B cell (primary cell): ENCODE measurements at regions not wholly inside any gene's neighbourhood (a gene's known extent, or its start where the extent isn't known, plus 50 kb on each side); places are given as distances from the start of the nearest gene placed in this dataset.

Experiments used
- ATAC-seq: fragments of 200-7000 bp; cut with Tn5 transposase; one replicate; pipeline ENCODE4 v1.10.0; 2021; ENCODE audit warnings: low read depth, mild to moderate bottlenecking, moderate number of reproducible peaks, moderate library complexity
- CTCF ChIA-PET: fragments of 350-600 bp; sonication (Branson Sonifier 250); formaldehyde crosslinking; loops from one replicate; lab custom pipeline; 2021; ENCODE audit warnings: antibody characterized with exemption, inconsistent platforms; lab: Charles Lee
- POLR2A ChIA-PET: fragments of 350-600 bp; sonication (Branson Sonifier 250); formaldehyde crosslinking; loops from one replicate; lab custom pipeline; 2021; ENCODE audit warnings: antibody characterized with exemption; lab: Charles Lee
- DNase-seq: peaks from one replicate; pipeline ENCODE4 v3.0.0; 2013
- H2AFZ ChIP-seq: 2 replicates; pipeline ENCODE4 v1.6.1; 2012; ENCODE audit warnings: mild to moderate bottlenecking, low read depth, low read length; ENCODE audit not compliant: insufficient read depth, poor library complexity, severe bottlenecking
- H3K27ac ChIP-seq, 2 donors: 1 replicate in 1 of 2; 2 replicates in 1 of 2; pipeline ENCODE4 v1.5.1; 2012 to 2013; ENCODE audit warnings: low read length in 2 of 2, mild to moderate bottlenecking in 2 of 2, moderate library complexity in 1 of 2
- H3K27me3 ChIP-seq, 4 experiments: fragments of 200-600 bp in 1 of 4; sonication (generic) in 1 of 4; replicated peaks in 1 of 4; 1 replicate in 2 of 4; 2 replicates in 2 of 4; pipeline versions ENCODE4 v1.6.1 to v1.7.0; 2013 to 2016; ENCODE audit warnings: low read length in 3 of 4, mild to moderate bottlenecking in 2 of 4, mixed read lengths in 1 of 4, moderate library complexity in 1 of 4; ENCODE audit not compliant: insufficient read depth in 4 of 4, control insufficient read depth in 3 of 4; ENCODE audit errors: control extremely low read depth in 1 of 4
- H3K36me3 ChIP-seq, 2 experiments: replicated peaks in 1 of 2; 1 replicate in 1 of 2; 2 replicates in 1 of 2; pipeline versions ENCODE4 v1.6.1 to v1.7.1; 2013; ENCODE audit warnings: low read length in 1 of 2; ENCODE audit not compliant: insufficient read depth in 2 of 2, control insufficient read depth in 1 of 2; ENCODE audit errors: control extremely low read depth in 1 of 2, extremely low read depth in 1 of 2
- H3K4me1 ChIP-seq, 2 donors: fragments of 200-600 bp in 1 of 2; sonication (generic) in 1 of 2; 1 replicate in 1 of 2; 2 replicates in 1 of 2; pipeline versions ENCODE4 v1.5.1 to v1.6.1; 2013 to 2017; ENCODE audit warnings: low read length in 2 of 2; ENCODE audit not compliant: control insufficient read depth in 2 of 2, insufficient read depth in 2 of 2
- H3K4me2 ChIP-seq: replicated peaks from 2 replicates; pipeline ENCODE3; 2012; ENCODE audit warnings: mild to moderate bottlenecking, low read depth, low read length; ENCODE audit not compliant: poor library complexity, severe bottlenecking
- H3K4me3 ChIP-seq, 5 experiments: fragments of 200-600 bp in 1 of 5; sonication (generic) in 1 of 5; 1 replicate in 3 of 5; 2 replicates in 2 of 5; pipeline versions ENCODE4 v1.5.1 to v1.7.0; 2011 to 2016; ENCODE audit warnings: low read length in 4 of 5, mild to moderate bottlenecking in 4 of 5, low read depth in 2 of 5, control low read depth in 1 of 5, moderate library complexity in 1 of 5; ENCODE audit not compliant: insufficient read depth in 1 of 5; ENCODE audit errors: control extremely low read depth in 1 of 5, extremely low read depth in 1 of 5
- H3K79me2 ChIP-seq: fragments of 200-600 bp; sonication (generic); one replicate; pipeline ENCODE4 v1.6.0; 2016; ENCODE audit warnings: low read length; ENCODE audit not compliant: control insufficient read depth, insufficient read depth
- H3K9ac ChIP-seq: fragments of 200-600 bp; sonication (generic); 2 replicates; pipeline ENCODE4 v1.6.1; 2017; ENCODE audit warnings: mild to moderate bottlenecking, low read length, moderate library complexity
- H3K9me3 ChIP-seq, 3 donors: one replicate each; pipeline versions ENCODE4 v1.6.1 to v1.7.1; 2013; ENCODE audit warnings: low read length in 2 of 3; ENCODE audit not compliant: control insufficient read depth in 2 of 3, insufficient read depth in 1 of 3; ENCODE audit errors: control extremely low read depth in 1 of 3
- H4K20me1 ChIP-seq: 2 replicates; pipeline ENCODE4 v1.6.0; 2012; ENCODE audit warnings: mild to moderate bottlenecking, low read length; ENCODE audit not compliant: insufficient read depth, control insufficient read depth, poor library complexity, severe bottlenecking
- H3K27ac Mint-ChIP-seq: one replicate; pipeline ENCODE4 v1.8.0; 2021; ENCODE audit warnings: mixed read lengths
- H3K27me3 Mint-ChIP-seq: one replicate; pipeline ENCODE4 v1.8.0; 2021; ENCODE audit warnings: mixed read lengths
- H3K4me1 Mint-ChIP-seq: one replicate; pipeline ENCODE4 v1.8.0; 2021; ENCODE audit warnings: mixed read lengths
- H3K4me3 Mint-ChIP-seq: one replicate; pipeline ENCODE4 v1.8.0; 2021; ENCODE audit warnings: mixed read lengths
- H3K9me3 Mint-ChIP-seq: one replicate; pipeline ENCODE4 v1.8.0; 2022; ENCODE audit warnings: mixed read lengths; ENCODE audit not compliant: insufficient read depth
- EZH2 ChIP-seq: IDR thresholded peaks from 2 replicates; pipeline ENCODE4 v1.6.1; 2012; ENCODE audit warnings: borderline replicate concordance, low read depth, mild to moderate bottlenecking, moderate library complexity, low read length; ENCODE audit not compliant: insufficient read depth, poor library complexity, severe bottlenecking
- WGBS: methylation state at CpG from one replicate; pipeline ENCODE4 v1.1.5; 2013; ENCODE audit warnings: missing lambda C conversion rate; ENCODE audit not compliant: insufficient coverage; 5-methylcytosine and 5-hydroxymethylcytosine counted together
- intact Hi-C: fragments of 100-400 bp; cut with micrococcal nuclease; formaldehyde crosslinking; loops from one replicate; pipeline ENCODE4 v1.10.0; 2022
- TF ChIP-seq, protein P1 (sequence below): fragments of 200-600 bp; IDR thresholded peaks from one replicate; pipeline ENCODE4 v1.8.0; 2022; ENCODE audit warnings: antibody characterized with exemption, mild to moderate bottlenecking

DNA sequence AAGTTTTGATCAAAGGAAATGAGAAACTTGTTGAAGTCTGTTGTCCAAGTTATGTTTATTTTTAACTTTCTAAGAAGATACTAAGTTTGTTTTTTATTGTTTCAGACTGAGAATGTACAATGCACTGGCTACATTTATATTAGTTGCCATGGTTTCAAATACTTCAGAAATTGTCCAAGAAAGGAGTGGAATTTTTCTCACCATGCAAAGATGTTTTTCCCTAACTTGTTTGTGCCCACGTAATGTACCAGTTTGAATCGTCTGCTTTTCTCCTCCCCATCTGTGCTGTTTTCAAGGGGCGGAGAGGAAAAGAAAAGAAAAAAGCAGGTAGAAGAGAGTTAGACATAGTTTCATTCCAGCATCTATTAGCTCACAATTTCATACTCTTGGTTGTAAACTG, 407.0 kb downstream of the KCTD16 start:
- H3K4me2 ChIP-seq = no peak overlapping the region
- H3K9me3 Mint-ChIP-seq = peaks cover 2% of the 10 kb centered on the region
- no peak overlapping the region for H2AFZ ChIP-seq
- H3K4me3 Mint-ChIP-seq = no peak overlapping the region
- H3K27me3 ChIP-seq = no peaks in the 10 kb centered on the region
- no peaks in the 10 kb centered on the region for H3K9me3 ChIP-seq
- no peak overlapping the region for H3K27ac ChIP-seq
- H3K4me1 ChIP-seq = no peaks in the 10 kb centered on the region
- no CpG with 5 or more reads among the region's 3 CpGs for WGBS
- DNase-seq (no peak), ATAC-seq (no peak)
- H3K9ac ChIP-seq = no peak overlapping the region
- ChIA-PET CTCF (no interaction called here), POLR2A (no interaction called here)
- no peaks in the 10 kb centered on the region for H3K27me3 Mint-ChIP-seq
- H3K36me3 ChIP-seq = no peaks in the 10 kb centered on the region
- H3K4me1 Mint-ChIP-seq = no peaks in the 10 kb centered on the region
- intact Hi-C loops = no loop called here
- H3K79me2 ChIP-seq = no peaks in the 10 kb centered on the region
- no peak overlapping the region for H3K27ac Mint-ChIP-seq
- no peaks in the 10 kb centered on the region for H4K20me1 ChIP-seq
- TF ChIP-seq, protein P1, sequence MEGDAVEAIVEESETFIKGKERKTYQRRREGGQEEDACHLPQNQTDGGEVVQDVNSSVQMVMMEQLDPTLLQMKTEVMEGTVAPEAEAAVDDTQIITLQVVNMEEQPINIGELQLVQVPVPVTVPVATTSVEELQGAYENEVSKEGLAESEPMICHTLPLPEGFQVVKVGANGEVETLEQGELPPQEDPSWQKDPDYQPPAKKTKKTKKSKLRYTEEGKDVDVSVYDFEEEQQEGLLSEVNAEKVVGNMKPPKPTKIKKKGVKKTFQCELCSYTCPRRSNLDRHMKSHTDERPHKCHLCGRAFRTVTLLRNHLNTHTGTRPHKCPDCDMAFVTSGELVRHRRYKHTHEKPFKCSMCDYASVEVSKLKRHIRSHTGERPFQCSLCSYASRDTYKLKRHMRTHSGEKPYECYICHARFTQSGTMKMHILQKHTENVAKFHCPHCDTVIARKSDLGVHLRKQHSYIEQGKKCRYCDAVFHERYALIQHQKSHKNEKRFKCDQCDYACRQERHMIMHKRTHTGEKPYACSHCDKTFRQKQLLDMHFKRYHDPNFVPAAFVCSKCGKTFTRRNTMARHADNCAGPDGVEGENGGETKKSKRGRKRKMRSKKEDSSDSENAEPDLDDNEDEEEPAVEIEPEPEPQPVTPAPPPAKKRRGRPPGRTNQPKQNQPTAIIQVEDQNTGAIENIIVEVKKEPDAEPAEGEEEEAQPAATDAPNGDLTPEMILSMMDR = no peak
- TF ChIP-seq EZH2 = no peak
- no peak overlapping the region for H3K4me3 ChIP-seq

DNA sequence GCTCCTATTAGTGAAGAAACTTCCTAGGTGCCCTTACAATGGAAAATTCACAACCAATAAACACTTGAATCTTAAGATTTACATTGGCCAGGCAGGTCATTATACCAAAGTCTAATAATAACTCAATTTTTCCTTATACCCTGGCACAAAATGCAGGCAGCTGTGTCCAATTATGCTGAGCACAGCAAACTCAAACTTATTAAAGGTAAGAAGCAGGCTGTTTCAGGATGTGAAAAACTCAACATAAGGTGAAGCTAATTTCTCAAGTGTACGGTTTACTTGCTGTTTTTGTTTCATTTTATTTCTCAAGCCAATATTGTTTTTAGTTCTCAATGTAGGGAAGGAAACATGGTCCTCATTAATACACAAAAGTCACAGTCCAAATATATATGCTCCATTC, 405.1 kb downstream of the KCTD16 start:
- POLR2A ChIA-PET = no interaction called here
- no peaks in the 10 kb centered on the region for H3K36me3 ChIP-seq
- H3K9me3 ChIP-seq = no peaks in the 10 kb centered on the region
- no peak overlapping the region for H3K27ac Mint-ChIP-seq
- no peaks in the 10 kb centered on the region for H4K20me1 ChIP-seq
- H2AFZ ChIP-seq = no peak overlapping the region
- H3K4me1 ChIP-seq = no peaks in the 10 kb centered on the region
- no peaks in the 10 kb centered on the region for H3K4me1 Mint-ChIP-seq
- no peaks in the 10 kb centered on the region for H3K27me3 Mint-ChIP-seq
- intact Hi-C loops = no loop called here
- no peak overlapping the region for H3K4me3 Mint-ChIP-seq
- H3K9ac ChIP-seq = no peak overlapping the region
- CTCF ChIA-PET = no interaction called here
- H3K4me3 ChIP-seq = no peak overlapping the region
- H3K27ac ChIP-seq = no peak overlapping the region
- no peak for DNase-seq
- H3K79me2 ChIP-seq = no peaks in the 10 kb centered on the region
- no peak for TF ChIP-seq EZH2
- TF ChIP-seq, protein P1 = no peak
- no peak for ATAC-seq
- no peak overlapping the region for H3K4me2 ChIP-seq
- no peaks in the 10 kb centered on the region for H3K27me3 ChIP-seq
- peaks cover 2% of the 10 kb centered on the region for H3K9me3 Mint-ChIP-seq
- no CpG with 5 or more reads among the region's 1 CpG for WGBS
